ENCODE measurements at regions not wholly inside any gene's neighbourhood (a gene's known extent, or its start where the extent isn't known, plus 50 kb on each side); places are given as distances from the start of the nearest gene placed in this dataset.
"Not testable (repeated sequence)": the region's sequence is repeated elsewhere in the genome, so short reads cannot be mapped to it uniquely, and the experiment has no call there.

- Mint-ChIP-seq H3K27ac (no peak overlapping the region), H3K4me3 (no peak overlapping the region), H3K36me3 (ENCODE audit: low read depth) (no peaks in the 10 kb centered on the region), H3K9me3 (peaks cover 30% of the 10 kb centered on the region), H3K27me3 (ENCODE audit: insufficient read depth) (no peaks in the 10 kb centered on the region), H3K4me1 (ENCODE audit: low read depth) (no peaks in the 10 kb centered on the region)
- no peak for TF ChIP-seq CTCF (IDR thresholded peaks at IDR 0.05)
- no peak for DNase-seq
Measured at GRCh38 chr4:104641418-104641817, 146.7 kb upstream of the CXXC4 start.

GRCh38 chr4:104642521-104642920 lies 147.8 kb upstream of the CXXC4 start:
- H3K36me3 Mint-ChIP-seq (ENCODE audit: low read depth) = no peaks in the 10 kb centered on the region
- H3K4me1 Mint-ChIP-seq (ENCODE audit: low read depth) = no peaks in the 10 kb centered on the region
- no peak overlapping the region for H3K27ac Mint-ChIP-seq
- H3K4me3 Mint-ChIP-seq = no peak overlapping the region
- no peaks in the 10 kb centered on the region for H3K27me3 Mint-ChIP-seq (ENCODE audit: insufficient read depth)
- DNase-seq = no peak
- H3K9me3 Mint-ChIP-seq = peaks cover 28% of the 10 kb centered on the region
- TF ChIP-seq CTCF (IDR thresholded peaks at IDR 0.05) = no peak

GRCh38 chr4:104643805-104644204 lies 149.1 kb upstream of the CXXC4 start:
- no peak overlapping the region for H3K4me3 Mint-ChIP-seq
- H3K36me3 Mint-ChIP-seq (ENCODE audit: low read depth) = no peaks in the 10 kb centered on the region
- H3K4me1 Mint-ChIP-seq (ENCODE audit: low read depth) = no peaks in the 10 kb centered on the region
- no peaks in the 10 kb centered on the region for H3K27me3 Mint-ChIP-seq (ENCODE audit: insufficient read depth)
- no peak for TF ChIP-seq CTCF (IDR thresholded peaks at IDR 0.05)
- peaks cover 34% of the 10 kb centered on the region for H3K9me3 Mint-ChIP-seq
- no peak overlapping the region for H3K27ac Mint-ChIP-seq
- no peak for DNase-seq

GRCh38 chr4:104649631-104650030 lies 154.9 kb upstream of the CXXC4 start:
- H3K27me3 Mint-ChIP-seq (ENCODE audit: insufficient read depth) = no peaks in the 10 kb centered on the region
- DNase-seq = no peak
- no peak overlapping the region for H3K27ac Mint-ChIP-seq
- H3K9me3 Mint-ChIP-seq = peaks cover 34% of the 10 kb centered on the region
- H3K4me3 Mint-ChIP-seq = no peak overlapping the region
- no peaks in the 10 kb centered on the region for H3K4me1 Mint-ChIP-seq (ENCODE audit: low read depth)
- no peak for TF ChIP-seq CTCF (IDR thresholded peaks at IDR 0.05)
- H3K36me3 Mint-ChIP-seq (ENCODE audit: low read depth) = no peaks in the 10 kb centered on the region

- H3K36me3 Mint-ChIP-seq (ENCODE audit: low read depth); H3K4me1 Mint-ChIP-seq (ENCODE audit: low read depth); H3K4me3 Mint-ChIP-seq; DNase-seq; H3K27me3 Mint-ChIP-seq (ENCODE audit: insufficient read depth); H3K27ac Mint-ChIP-seq: not testable (repeated sequence)
- peaks cover 48% of the 10 kb centered on the region for H3K9me3 Mint-ChIP-seq
Measured at GRCh38 chr4:104662269-104662668, 167.6 kb upstream of the CXXC4 start.

GRCh38 chr4:104677116-104677515 lies 182.4 kb upstream of the CXXC4 start:
- no peak for TF ChIP-seq CTCF (IDR thresholded peaks at IDR 0.05)
- peaks cover 24% of the 10 kb centered on the region for H3K9me3 Mint-ChIP-seq
- no peak overlapping the region for H3K4me3 Mint-ChIP-seq
- H3K4me1 Mint-ChIP-seq (ENCODE audit: low read depth) = no peaks in the 10 kb centered on the region
- no peaks in the 10 kb centered on the region for H3K27me3 Mint-ChIP-seq (ENCODE audit: insufficient read depth)
- peaks cover 4% of the 10 kb centered on the region; the same call in 1 of the 2 replicates for H3K36me3 Mint-ChIP-seq (ENCODE audit: low read depth)
- no peak overlapping the region for H3K27ac Mint-ChIP-seq
- no peak for DNase-seq
